IPS-20b (cell line): ENCODE measurements at regions not wholly inside any gene's neighbourhood (a gene's known extent, or its start where the extent isn't known, plus 50 kb on each side); places are given as distances from the start of the nearest gene placed in this dataset.
"Not testable (repeated sequence)": the region's sequence is repeated elsewhere in the genome, so short reads cannot be mapped to it uniquely, and the experiment has no call there.

Source experiments
- H3K27ac ChIP-seq: one replicate; pipeline ENCODE4 v1.5.1; 2013; ENCODE audit warnings: low read length
- H3K27me3 ChIP-seq: 2 replicates; pipeline ENCODE4 v1.6.1; 2013; ENCODE audit warnings: mild to moderate bottlenecking, low read length, inconsistent platforms; ENCODE audit not compliant: insufficient read depth
- H3K36me3 ChIP-seq: 2 replicates; pipeline ENCODE4 v1.6.1; 2013; ENCODE audit warnings: low read depth, mild to moderate bottlenecking, inconsistent platforms, low read length, moderate library complexity; ENCODE audit not compliant: insufficient read depth
- H3K4me1 ChIP-seq: 2 replicates; pipeline ENCODE4 v1.6.1; 2013; ENCODE audit warnings: mild to moderate bottlenecking, control low read depth, inconsistent platforms, low read length, moderate library complexity; ENCODE audit not compliant: insufficient read depth
- H3K4me3 ChIP-seq: 2 replicates; pipeline ENCODE4 v1.5.1; 2013; ENCODE audit warnings: mild to moderate bottlenecking, low read length, inconsistent platforms
- H3K9ac ChIP-seq: 2 replicates; pipeline ENCODE4 v1.6.1; 2013; ENCODE audit warnings: low read depth, mild to moderate bottlenecking, inconsistent platforms, low read length, moderate library complexity
- H3K9me3 ChIP-seq: 2 replicates; pipeline ENCODE4 v1.6.1; 2013; ENCODE audit warnings: mild to moderate bottlenecking, low read depth, low read length, inconsistent platforms; ENCODE audit not compliant: insufficient read depth

DNA sequence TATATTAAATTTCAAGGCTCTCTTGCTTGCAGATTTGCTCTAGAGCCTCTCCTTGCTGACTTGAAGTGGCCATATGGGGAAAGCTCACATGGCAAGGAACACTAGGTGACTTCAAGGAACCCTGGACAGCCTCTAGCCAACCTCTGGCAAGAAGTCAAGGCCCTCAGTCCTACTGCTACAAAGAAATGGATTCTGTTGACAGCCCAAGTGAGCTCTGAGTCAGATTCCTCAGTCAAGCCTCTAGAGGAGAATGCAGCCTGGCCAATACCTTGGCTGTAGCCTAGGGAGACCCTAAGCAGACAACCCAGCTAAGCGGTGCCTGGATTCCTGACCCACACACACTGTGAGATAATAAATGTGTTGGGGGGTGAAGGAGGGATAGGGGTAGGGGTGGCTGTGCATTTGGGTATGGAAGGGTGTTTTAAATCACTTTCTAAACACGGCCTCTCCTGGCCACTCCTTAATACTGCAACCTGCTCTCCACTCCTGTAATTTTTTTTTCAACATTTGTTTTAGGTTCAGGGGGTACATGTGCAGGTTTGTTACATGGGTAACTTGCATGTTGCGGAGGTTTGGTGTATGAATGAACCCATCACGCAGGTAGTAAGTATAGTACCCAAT lies 125.3 kb upstream of the NBPF26 start:
- not testable (repeated sequence) for H3K27ac ChIP-seq, H3K9me3 ChIP-seq, H3K36me3 ChIP-seq, H3K27me3 ChIP-seq, H3K4me3 ChIP-seq, H3K9ac ChIP-seq, H3K4me1 ChIP-seq

- not testable (repeated sequence) for H3K9ac ChIP-seq
These were observed 124.2 kb upstream of the NBPF26 start for GRCh38 chr1:120599511-120599910.

DNA sequence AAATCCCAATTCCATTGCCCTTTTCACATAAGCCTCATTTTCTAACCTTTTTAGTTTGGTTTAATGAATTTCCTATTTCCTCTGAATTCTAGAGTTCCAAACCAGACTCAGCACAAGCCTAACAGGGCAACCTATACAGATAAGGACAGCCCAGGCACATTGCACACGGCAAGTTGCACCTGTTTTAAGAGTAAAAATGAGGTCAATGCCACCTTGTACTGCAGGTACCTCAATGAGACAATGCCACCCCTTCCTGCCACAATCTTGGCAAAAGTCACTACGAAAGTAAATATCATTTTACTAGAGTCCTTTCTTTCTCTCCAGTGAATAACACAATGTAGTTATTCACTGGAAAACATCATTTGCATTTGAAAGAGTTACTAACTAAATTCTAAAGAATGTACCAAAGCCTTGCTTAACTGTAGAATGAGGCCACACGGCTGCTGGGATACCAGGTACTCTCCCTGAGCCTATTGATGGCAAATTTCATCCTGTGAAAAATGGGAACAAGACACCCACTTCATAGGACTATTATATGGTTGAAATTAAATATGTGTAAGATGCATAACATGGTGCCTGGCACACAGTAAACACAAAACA lies 123.2 kb upstream of the NBPF26 start:
- H3K36me3 ChIP-seq, H3K4me3 ChIP-seq, H3K27me3 ChIP-seq, H3K9ac ChIP-seq, H3K4me1 ChIP-seq, H3K9me3 ChIP-seq, H3K27ac ChIP-seq: not testable (repeated sequence)

More at GRCh38 chr1:120599511-120599910, 124.2 kb upstream of the NBPF26 start:
- H3K4me1 ChIP-seq, H3K9me3 ChIP-seq, H3K27me3 ChIP-seq, H3K27ac ChIP-seq, H3K4me3 ChIP-seq, H3K36me3 ChIP-seq: not testable (repeated sequence)

DNA sequence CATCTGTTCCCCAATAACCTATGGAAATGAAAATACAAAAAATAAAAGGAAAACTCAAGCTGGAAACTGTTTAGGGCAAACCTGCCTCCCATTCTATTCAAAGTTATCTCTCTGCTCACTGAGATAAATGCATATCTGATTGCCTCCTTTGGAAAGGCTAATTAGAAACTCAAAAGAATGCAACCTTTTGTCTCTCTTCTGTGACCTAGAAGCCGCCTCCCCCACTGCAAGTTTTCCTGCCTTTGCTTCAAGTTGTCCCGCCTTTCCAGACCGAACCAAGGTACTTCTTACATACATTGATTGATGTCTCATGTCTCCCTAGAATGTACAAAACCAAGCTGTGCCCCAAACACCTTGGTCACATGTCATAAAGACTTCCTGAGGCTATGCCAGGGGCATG lies 115.9 kb upstream of the NBPF26 start:
- not testable (repeated sequence) for H3K4me3 ChIP-seq, H3K9ac ChIP-seq, H3K27ac ChIP-seq, H3K9me3 ChIP-seq, H3K27me3 ChIP-seq, H3K4me1 ChIP-seq, H3K36me3 ChIP-seq

GRCh38 chr1:120608314-120609014 lies 115.3 kb upstream of the NBPF26 start:
- not testable (repeated sequence) for H3K36me3 ChIP-seq, H3K27ac ChIP-seq, H3K9me3 ChIP-seq, H3K9ac ChIP-seq, H3K4me3 ChIP-seq, H3K27me3 ChIP-seq, H3K4me1 ChIP-seq

GRCh38 chr1:120609015-120609573 lies 114.7 kb upstream of the NBPF26 start:
- H3K27me3 ChIP-seq, H3K9me3 ChIP-seq, H3K27ac ChIP-seq: not testable (repeated sequence)

DNA sequence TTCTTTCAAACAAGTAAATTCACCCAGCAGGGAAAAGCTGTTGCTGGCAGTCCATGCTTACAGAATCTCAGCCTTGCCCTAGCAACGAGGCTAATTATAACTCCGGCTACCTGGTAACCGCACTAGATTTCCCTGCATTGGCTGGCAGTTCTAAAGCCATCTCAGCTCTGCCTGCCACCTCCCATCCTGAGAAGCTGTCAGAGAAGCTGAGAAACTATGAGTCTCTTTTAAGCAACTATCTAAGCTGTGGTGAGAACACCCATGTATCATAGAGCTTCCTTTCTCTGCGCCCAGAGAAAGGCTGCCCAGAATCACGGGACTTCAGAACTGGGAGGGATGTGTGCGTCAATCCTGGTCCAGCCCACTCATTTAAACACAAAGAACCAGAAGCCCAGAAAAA lies 113.9 kb upstream of the NBPF26 start:
- H3K27me3 ChIP-seq, H3K36me3 ChIP-seq, H3K27ac ChIP-seq, H3K4me1 ChIP-seq, H3K4me3 ChIP-seq, H3K9me3 ChIP-seq, H3K9ac ChIP-seq: not testable (repeated sequence)

More at GRCh38 chr1:120609015-120609573, 114.7 kb upstream of the NBPF26 start:
- H3K4me3 ChIP-seq, H3K4me1 ChIP-seq, H3K9ac ChIP-seq, H3K36me3 ChIP-seq: not testable (repeated sequence)

DNA sequence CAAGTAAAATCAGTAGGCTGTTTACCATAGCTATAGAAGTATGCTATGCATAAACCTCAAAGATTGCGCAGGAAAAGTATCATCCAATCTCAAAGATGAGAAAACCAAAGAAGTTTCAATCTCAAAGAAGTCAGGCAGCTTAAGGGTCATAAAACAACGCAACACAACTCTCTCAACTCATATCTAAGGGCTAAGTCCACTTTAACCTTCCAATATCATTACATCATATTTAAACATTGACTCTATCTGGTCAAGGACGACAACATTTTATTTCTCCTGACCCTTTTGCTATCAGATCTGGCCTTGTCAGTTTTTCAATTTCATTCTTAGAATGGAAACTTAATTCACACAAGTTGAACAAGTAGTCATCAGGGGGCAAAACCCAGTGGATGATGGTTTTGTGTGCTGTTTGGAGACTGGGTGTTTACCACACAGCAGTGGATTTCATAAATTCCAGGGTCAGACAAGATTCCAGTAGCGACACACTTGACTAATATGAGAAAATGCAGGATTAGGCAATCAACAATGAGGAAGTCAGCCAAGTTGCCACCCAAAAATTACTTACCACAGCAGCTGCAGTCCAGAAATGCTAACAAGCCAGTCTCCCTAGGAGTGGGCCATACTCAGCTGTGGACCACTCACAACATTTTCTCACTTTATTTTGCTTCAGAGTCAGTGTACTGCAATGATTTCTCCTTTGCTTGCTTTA lies 108.7 kb upstream of the NBPF26 start:
- H3K27ac ChIP-seq, H3K27me3 ChIP-seq, H3K36me3 ChIP-seq, H3K9ac ChIP-seq, H3K4me3 ChIP-seq, H3K9me3 ChIP-seq, H3K4me1 ChIP-seq: not testable (repeated sequence)

GRCh38 chr1:120617493-120617892 lies 106.3 kb upstream of the NBPF26 start:
- H3K27me3 ChIP-seq, H3K36me3 ChIP-seq, H3K27ac ChIP-seq, H3K4me1 ChIP-seq, H3K9ac ChIP-seq, H3K4me3 ChIP-seq, H3K9me3 ChIP-seq: not testable (repeated sequence)

- not testable (repeated sequence) for H3K4me1 ChIP-seq, H3K9me3 ChIP-seq, H3K36me3 ChIP-seq, H3K4me3 ChIP-seq, H3K27ac ChIP-seq, H3K27me3 ChIP-seq, H3K9ac ChIP-seq
These were observed 103.7 kb upstream of the NBPF26 start for GRCh38 chr1:120619867-120620692.

- H3K4me1 ChIP-seq, H3K27ac ChIP-seq, H3K9me3 ChIP-seq, H3K9ac ChIP-seq, H3K4me3 ChIP-seq, H3K36me3 ChIP-seq, H3K27me3 ChIP-seq: not testable (repeated sequence)
These were observed 103.1 kb upstream of the NBPF26 start for GRCh38 chr1:120620693-120620969.
